Panc1 (cell line): ENCODE measurements at regions not wholly inside any gene's neighbourhood (a gene's known extent, or its start where the extent isn't known, plus 50 kb on each side); places are given as distances from the start of the nearest gene placed in this dataset.
"Not testable (repeated sequence)": the region's sequence is repeated elsewhere in the genome, so short reads cannot be mapped to it uniquely, and the experiment has no call there.

ENCODE experiments used
- ATAC-seq: fragments of 200-7000 bp; cut with Tn5 transposase; 2 replicates; pipeline ENCODE4 v1.9.1; 2020; ENCODE audit warnings: mild to moderate bottlenecking, moderate library complexity
- BruUV-seq: library from RNA; stranded (reverse); fragments of 400-500 nt; replicated peaks from 2 replicates; lab custom pipeline; 2021; lab: Mats Ljungman, UMichigan
- CTCF ChIA-PET: fragments of 300-600 bp; sonication (Branson Sonifier 250); formaldehyde crosslinking; loops from one replicate; lab custom pipeline; 2022; ENCODE audit warnings: antibody characterized with exemption; lab: Charles Lee
- POLR2A ChIA-PET: fragments of 300-600 bp; sonication (Branson Sonifier 250); formaldehyde crosslinking; loops from one replicate; lab custom pipeline; 2022; ENCODE audit warnings: antibody characterized with exemption; lab: Charles Lee
- DNase-seq: peaks from one replicate; pipeline ENCODE4 v3.0.0-alpha.2; 2010; ENCODE audit warnings: low read depth, low spot score
- H3K27ac ChIP-seq: 2 replicates; pipeline ENCODE4 v1.5.1; 2011; ENCODE audit warnings: mild to moderate bottlenecking, low read length, inconsistent platforms
- H3K27me3 ChIP-seq: fragments of 200-500 bp; sonication (Bioruptor generic); 2 replicates; pipeline ENCODE4 v1.6.0; 2014; ENCODE audit warnings: low read length, inconsistent platforms; ENCODE audit not compliant: control insufficient read depth, insufficient read depth
- H3K36me3 ChIP-seq: fragments of 200-500 bp; sonication (Bioruptor generic); 2 replicates; pipeline ENCODE4 v1.5.1; 2014; ENCODE audit warnings: inconsistent platforms, mild to moderate bottlenecking, low read length, moderate library complexity; ENCODE audit not compliant: control insufficient read depth, insufficient read depth
- H3K4me1 ChIP-seq: 2 replicates; pipeline ENCODE4 v1.5.1; 2011; ENCODE audit warnings: inconsistent platforms, mild to moderate bottlenecking, low read length, moderate library complexity; ENCODE audit not compliant: control insufficient read depth, insufficient read depth
- H3K4me3 ChIP-seq, 2 experiments: 2 replicates each; pipeline ENCODE4 v1.5.1; 2011 to 2012; ENCODE audit warnings: low read depth in 2 of 2, low read length in 2 of 2, mild to moderate bottlenecking in 2 of 2, inconsistent platforms in 1 of 2, moderate library complexity in 1 of 2
- H3K9me3 ChIP-seq: fragments of 200-500 bp; sonication (Bioruptor generic); 2 replicates; pipeline ENCODE4 v1.5.1; 2014; ENCODE audit warnings: low read depth, mild to moderate bottlenecking, inconsistent platforms, low read length, moderate library complexity; ENCODE audit not compliant: control insufficient read depth, insufficient read depth
- CTCF ChIP-seq: fragments of 450-650 bp; IDR thresholded peaks from 2 replicates; pipeline ENCODE4 v1.5.1; 2017; ENCODE audit warnings: mild to moderate bottlenecking
- POLR2AphosphoS5 ChIP-seq: IDR thresholded peaks from 2 replicates; pipeline ENCODE4 v1.6.1; 2012; ENCODE audit warnings: mild to moderate bottlenecking, low read depth, low read length, moderate library complexity
- SIN3A ChIP-seq: IDR thresholded peaks from 2 replicates; pipeline ENCODE4 v1.6.1; 2012; ENCODE audit warnings: low read depth, mild to moderate bottlenecking, low read length, moderate library complexity, borderline replicate concordance; ENCODE audit not compliant: insufficient read depth
- TCF7L2 ChIP-seq: IDR thresholded peaks from 2 replicates; pipeline ENCODE4 v1.6.1; 2011; ENCODE audit warnings: mild to moderate bottlenecking, low read depth, low read length, inconsistent platforms
- in situ Hi-C: cut with HindIII; loops from 2 replicates; pipeline ENCODE4 v1.10.0; 2016; ENCODE audit warnings: low sequenced_read_pairs, low pct_unique_long_range_greater_than_20kb
- intact Hi-C: fragments of 100-400 bp; cut with micrococcal nuclease; formaldehyde crosslinking; loops from one replicate; pipeline ENCODE4 v1.10.0; 2022; ENCODE audit not compliant: unreplicated experiment
- TF ChIP-seq, protein P1 (sequence below), 2 experiments: IDR thresholded peaks; 2 replicates each; pipeline ENCODE4 v1.6.1; 2011 to 2012; ENCODE audit warnings: low read depth in 2 of 2, control low read depth in 1 of 2, low read length in 1 of 2, mild to moderate bottlenecking in 1 of 2, moderate library complexity in 1 of 2; ENCODE audit not compliant: insufficient read depth in 1 of 2

GRCh38 chr10:29771376-29771775, 136.6 kb upstream of the SVIL start:
- no peak overlapping the region for H3K4me3 ChIP-seq
- no peaks in the 10 kb centered on the region for H3K27me3 ChIP-seq
- no TSS peak for BruUV-seq
- POLR2A ChIA-PET: interaction anchor here (0.6 kb wide), 1 partner anchor 36 kb away, joined by 3 read pairs; no protein-coding TSS in a partner anchor
- ATAC-seq: no peak
- no peaks in the 10 kb centered on the region for H3K4me1 ChIP-seq
- in situ Hi-C loops: no loop called here
- no peak overlapping the region for H3K27ac ChIP-seq
- TF ChIP-seq TCF7L2 (no peak), POLR2AphosphoS5 (no peak), CTCF (no peak), SIN3A (no peak)
- TF ChIP-seq, protein P1, sequence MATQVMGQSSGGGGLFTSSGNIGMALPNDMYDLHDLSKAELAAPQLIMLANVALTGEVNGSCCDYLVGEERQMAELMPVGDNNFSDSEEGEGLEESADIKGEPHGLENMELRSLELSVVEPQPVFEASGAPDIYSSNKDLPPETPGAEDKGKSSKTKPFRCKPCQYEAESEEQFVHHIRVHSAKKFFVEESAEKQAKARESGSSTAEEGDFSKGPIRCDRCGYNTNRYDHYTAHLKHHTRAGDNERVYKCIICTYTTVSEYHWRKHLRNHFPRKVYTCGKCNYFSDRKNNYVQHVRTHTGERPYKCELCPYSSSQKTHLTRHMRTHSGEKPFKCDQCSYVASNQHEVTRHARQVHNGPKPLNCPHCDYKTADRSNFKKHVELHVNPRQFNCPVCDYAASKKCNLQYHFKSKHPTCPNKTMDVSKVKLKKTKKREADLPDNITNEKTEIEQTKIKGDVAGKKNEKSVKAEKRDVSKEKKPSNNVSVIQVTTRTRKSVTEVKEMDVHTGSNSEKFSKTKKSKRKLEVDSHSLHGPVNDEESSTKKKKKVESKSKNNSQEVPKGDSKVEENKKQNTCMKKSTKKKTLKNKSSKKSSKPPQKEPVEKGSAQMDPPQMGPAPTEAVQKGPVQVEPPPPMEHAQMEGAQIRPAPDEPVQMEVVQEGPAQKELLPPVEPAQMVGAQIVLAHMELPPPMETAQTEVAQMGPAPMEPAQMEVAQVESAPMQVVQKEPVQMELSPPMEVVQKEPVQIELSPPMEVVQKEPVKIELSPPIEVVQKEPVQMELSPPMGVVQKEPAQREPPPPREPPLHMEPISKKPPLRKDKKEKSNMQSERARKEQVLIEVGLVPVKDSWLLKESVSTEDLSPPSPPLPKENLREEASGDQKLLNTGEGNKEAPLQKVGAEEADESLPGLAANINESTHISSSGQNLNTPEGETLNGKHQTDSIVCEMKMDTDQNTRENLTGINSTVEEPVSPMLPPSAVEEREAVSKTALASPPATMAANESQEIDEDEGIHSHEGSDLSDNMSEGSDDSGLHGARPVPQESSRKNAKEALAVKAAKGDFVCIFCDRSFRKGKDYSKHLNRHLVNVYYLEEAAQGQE (IDR thresholded peaks at IDR 0.05; ENCODE audit: insufficient read depth in 1 of 2, low read depth in 2 of 2, low read length in 1 of 2): no peak
- intact Hi-C loops: no loop called here
- no peaks in the 10 kb centered on the region for H3K9me3 ChIP-seq
- DNase-seq: no peak
- no peaks in the 10 kb centered on the region for H3K36me3 ChIP-seq
- CTCF ChIA-PET: no interaction called here

DNA sequence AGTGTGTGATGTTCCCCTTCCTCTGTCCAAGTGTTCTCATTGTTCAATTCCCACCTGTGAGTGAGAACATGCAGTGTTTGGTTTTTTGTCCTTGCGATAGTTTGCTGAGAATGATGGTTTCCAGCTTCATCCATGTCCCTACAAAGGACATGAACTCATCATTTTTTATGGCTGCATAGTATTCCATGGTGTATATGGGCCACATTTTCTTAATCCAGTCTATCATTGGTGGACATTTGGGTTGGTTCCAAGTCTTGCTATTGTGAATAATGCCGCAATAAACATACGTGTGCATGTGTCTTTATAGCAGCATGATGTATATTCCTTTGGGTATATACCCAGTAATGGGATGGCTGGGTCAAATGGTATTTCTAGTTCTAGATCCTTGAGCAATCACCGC, 134.5 kb upstream of the SVIL start:
- in situ Hi-C loops, BruUV-seq, intact Hi-C loops, H3K4me1 ChIP-seq, CTCF ChIA-PET, H3K27ac ChIP-seq, H3K4me3 ChIP-seq, ATAC-seq, H3K27me3 ChIP-seq, POLR2A ChIA-PET, DNase-seq, H3K36me3 ChIP-seq, H3K9me3 ChIP-seq: not testable (repeated sequence)

- TF ChIP-seq, protein P1 (IDR thresholded peaks at IDR 0.05; ENCODE audit: insufficient read depth in 1 of 2, low read depth in 2 of 2, low read length in 1 of 2): no peak
- no peak for TF ChIP-seq SIN3A
- no peak for TF ChIP-seq POLR2AphosphoS5
- ATAC-seq (no peak), DNase-seq (no peak)
- no peak overlapping the region for H3K27ac ChIP-seq
- no peaks in the 10 kb centered on the region for H3K27me3 ChIP-seq
- POLR2A ChIA-PET: no interaction called here
- H3K9me3 ChIP-seq: no peaks in the 10 kb centered on the region
- H3K4me1 ChIP-seq: no peaks in the 10 kb centered on the region
- H3K36me3 ChIP-seq: no peaks in the 10 kb centered on the region
- CTCF ChIA-PET: no interaction called here
- intact Hi-C loops: no loop called here
- BruUV-seq: no TSS peak
- in situ Hi-C loops: no loop called here
- H3K4me3 ChIP-seq: no peak overlapping the region
Measured at GRCh38 chr10:29767968-29768367, 133.2 kb upstream of the SVIL start.
